ENCODE measurements at regions not wholly inside any gene's neighbourhood (a gene's known extent, or its start where the extent isn't known, plus 50 kb on each side); places are given as distances from the start of the nearest gene placed in this dataset.

DNA sequence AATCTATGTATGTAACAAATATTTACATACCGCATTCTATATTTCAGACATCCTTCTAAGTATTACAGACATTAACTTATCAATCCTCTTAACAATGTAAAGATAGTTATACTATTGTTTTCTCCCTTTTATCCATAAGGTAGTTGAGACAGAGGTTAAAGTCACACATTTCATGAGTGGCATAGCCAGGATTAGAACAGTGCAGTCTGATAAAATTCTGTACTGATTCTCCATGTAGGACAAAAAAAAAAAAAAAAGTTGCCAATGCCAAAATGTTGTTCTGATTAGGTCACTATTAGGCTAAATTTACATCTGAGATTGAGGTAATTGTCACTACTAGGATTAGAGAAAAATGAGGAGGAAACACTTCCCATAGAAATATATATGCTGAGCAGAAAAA lies 629.2 kb downstream of the OTOL1 start:
- TF ChIP-seq YY1 (IDR thresholded peaks at IDR 0.05; ENCODE audit: low read depth): no peak
- TF ChIP-seq MAX (IDR thresholded peaks at IDR 0.05): no peak
- no peak for TF ChIP-seq NFIC (IDR thresholded peaks at IDR 0.05)
- no peak for TF ChIP-seq RAD21 (IDR thresholded peaks at IDR 0.05; ENCODE audit: low read depth)
- TF ChIP-seq REST (IDR thresholded peaks at IDR 0.05; ENCODE audit: low read depth): no peak
- no peak for TF ChIP-seq FOXM1 (IDR thresholded peaks at IDR 0.05; ENCODE audit: borderline replicate concordance, low read depth)
- no peak for TF ChIP-seq TCF12 (IDR thresholded peaks at IDR 0.05; ENCODE audit: low read depth)

- TF ChIP-seq CREB1 (IDR thresholded peaks at IDR 0.05; ENCODE audit: low read depth): no peak
- TF ChIP-seq REST (IDR thresholded peaks at IDR 0.05; ENCODE audit: low read depth): no peak
These were observed 634.0 kb downstream of the OTOL1 start for GRCh38 chr3:162130582-162130981.

- TF ChIP-seq NFIC (IDR thresholded peaks at IDR 0.05): no peak
- no peak for TF ChIP-seq TCF12 (IDR thresholded peaks at IDR 0.05; ENCODE audit: low read depth)
- TF ChIP-seq MAX (IDR thresholded peaks at IDR 0.05): no peak
- TF ChIP-seq USF1 (IDR thresholded peaks at IDR 0.05): no peak
- no peak for TF ChIP-seq RAD21 (IDR thresholded peaks at IDR 0.05; ENCODE audit: low read depth)
- no peak for TF ChIP-seq FOXM1 (IDR thresholded peaks at IDR 0.05; ENCODE audit: borderline replicate concordance, low read depth)
- no peak for TF ChIP-seq TEAD4 (IDR thresholded peaks at IDR 0.05)
- TF ChIP-seq EP300 (IDR thresholded peaks at IDR 0.05; ENCODE audit: borderline replicate concordance): no peak
- no peak for TF ChIP-seq CEBPB (IDR thresholded peaks at IDR 0.05)
- no peak for TF ChIP-seq REST (IDR thresholded peaks at IDR 0.05; ENCODE audit: low read depth)
- no peak for TF ChIP-seq EGR1 (IDR thresholded peaks at IDR 0.05)
- TF ChIP-seq ZBTB7A (IDR thresholded peaks at IDR 0.05; ENCODE audit: low read depth): no peak
These were observed 636.4 kb downstream of the OTOL1 start for GRCh38 chr3:162132981-162133380.

- TF ChIP-seq MAX (IDR thresholded peaks at IDR 0.05) (no peak), TCF12 (IDR thresholded peaks at IDR 0.05; ENCODE audit: low read depth) (no peak), CEBPB (IDR thresholded peaks at IDR 0.05) (no peak), REST (IDR thresholded peaks at IDR 0.05; ENCODE audit: low read depth) (no peak), FOXM1 (IDR thresholded peaks at IDR 0.05; ENCODE audit: borderline replicate concordance, low read depth) (no peak), ZBTB7A (IDR thresholded peaks at IDR 0.05; ENCODE audit: low read depth) (no peak), USF1 (IDR thresholded peaks at IDR 0.05) (no peak), CREB1 (IDR thresholded peaks at IDR 0.05; ENCODE audit: low read depth) (no peak), NFIC (IDR thresholded peaks at IDR 0.05) (no peak), EP300 (IDR thresholded peaks at IDR 0.05; ENCODE audit: borderline replicate concordance) (no peak), RAD21 (IDR thresholded peaks at IDR 0.05; ENCODE audit: low read depth) (no peak), YY1 (IDR thresholded peaks at IDR 0.05; ENCODE audit: low read depth) (no peak), TAF1 (IDR thresholded peaks at IDR 0.05; ENCODE audit: low read depth) (no peak), EGR1 (IDR thresholded peaks at IDR 0.05) (no peak), TEAD4 (IDR thresholded peaks at IDR 0.05) (no peak)
These were observed 638.0 kb downstream of the OTOL1 start for GRCh38 chr3:162134571-162134970.
